ENCODE measurements at regions not wholly inside any gene's neighbourhood (a gene's known extent, or its start where the extent isn't known, plus 50 kb on each side); places are given as distances from the start of the nearest gene placed in this dataset.

DNA sequence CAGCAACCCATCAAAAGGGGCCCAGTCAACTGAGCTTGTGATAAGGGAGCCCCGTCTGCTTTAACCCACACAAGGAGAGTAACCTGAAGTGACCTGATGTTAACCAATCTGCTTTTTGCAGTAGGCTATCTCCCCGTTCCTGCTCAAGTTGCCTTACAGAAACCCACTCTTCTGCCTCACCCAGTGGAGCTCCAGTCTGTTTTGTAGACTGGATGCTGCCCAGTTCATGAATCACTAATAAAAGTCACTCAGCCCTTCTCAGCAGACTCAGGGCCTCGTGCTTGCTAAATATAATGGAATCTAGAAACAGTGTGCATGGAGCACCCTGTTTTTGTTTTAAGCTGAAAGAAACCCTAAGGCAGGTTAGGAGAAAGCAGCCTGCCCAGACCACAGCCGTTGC is 312.3 kb downstream of the FBXW7 start:
- TF ChIP-seq ZC3H10 (CRISPR knock-in tag; IDR thresholded peaks at IDR 0.05) (no peak), GLIS3 (CRISPR knock-in tag; IDR thresholded peaks at IDR 0.05) (no peak), BACH2 (CRISPR knock-in tag; IDR thresholded peaks at IDR 0.05; ENCODE audit: borderline replicate concordance) (no peak), RARB (CRISPR knock-in tag; IDR thresholded peaks at IDR 0.05) (no peak), ZNF70 (CRISPR knock-in tag; IDR thresholded peaks at IDR 0.05) (no peak), CREB5 (CRISPR knock-in tag; IDR thresholded peaks at IDR 0.05; ENCODE audit: low read depth) (no peak), TSHZ2 (CRISPR knock-in tag; IDR thresholded peaks at IDR 0.05) (no peak), ISL1 (CRISPR knock-in tag; IDR thresholded peaks at IDR 0.05) (no peak), ZFP30 (CRISPR knock-in tag; IDR thresholded peaks at IDR 0.05) (no peak), ARNTL (CRISPR knock-in tag; IDR thresholded peaks at IDR 0.05; ENCODE audit: borderline replicate concordance, low read depth) (no peak), CSDC2 (CRISPR knock-in tag; IDR thresholded peaks at IDR 0.05) (no peak), OSR1 (CRISPR knock-in tag; IDR thresholded peaks at IDR 0.05) (no peak)
- TF ChIP-seq, protein P1, sequence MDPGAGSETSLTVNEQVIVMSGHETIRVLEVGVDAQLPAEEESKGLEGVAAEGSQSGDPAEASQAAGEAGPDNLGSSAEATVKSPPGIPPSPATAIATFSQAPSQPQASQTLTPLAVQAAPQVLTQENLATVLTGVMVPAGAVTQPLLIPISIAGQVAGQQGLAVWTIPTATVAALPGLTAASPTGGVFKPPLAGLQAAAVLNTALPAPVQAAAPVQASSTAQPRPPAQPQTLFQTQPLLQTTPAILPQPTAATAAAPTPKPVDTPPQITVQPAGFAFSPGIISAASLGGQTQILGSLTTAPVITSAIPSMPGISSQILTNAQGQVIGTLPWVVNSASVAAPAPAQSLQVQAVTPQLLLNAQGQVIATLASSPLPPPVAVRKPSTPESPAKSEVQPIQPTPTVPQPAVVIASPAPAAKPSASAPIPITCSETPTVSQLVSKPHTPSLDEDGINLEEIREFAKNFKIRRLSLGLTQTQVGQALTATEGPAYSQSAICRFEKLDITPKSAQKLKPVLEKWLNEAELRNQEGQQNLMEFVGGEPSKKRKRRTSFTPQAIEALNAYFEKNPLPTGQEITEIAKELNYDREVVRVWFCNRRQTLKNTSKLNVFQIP (CRISPR knock-in tag; IDR thresholded peaks at IDR 0.05; ENCODE audit: borderline replicate concordance, low read depth): no peak
- TF ChIP-seq, protein P2, sequence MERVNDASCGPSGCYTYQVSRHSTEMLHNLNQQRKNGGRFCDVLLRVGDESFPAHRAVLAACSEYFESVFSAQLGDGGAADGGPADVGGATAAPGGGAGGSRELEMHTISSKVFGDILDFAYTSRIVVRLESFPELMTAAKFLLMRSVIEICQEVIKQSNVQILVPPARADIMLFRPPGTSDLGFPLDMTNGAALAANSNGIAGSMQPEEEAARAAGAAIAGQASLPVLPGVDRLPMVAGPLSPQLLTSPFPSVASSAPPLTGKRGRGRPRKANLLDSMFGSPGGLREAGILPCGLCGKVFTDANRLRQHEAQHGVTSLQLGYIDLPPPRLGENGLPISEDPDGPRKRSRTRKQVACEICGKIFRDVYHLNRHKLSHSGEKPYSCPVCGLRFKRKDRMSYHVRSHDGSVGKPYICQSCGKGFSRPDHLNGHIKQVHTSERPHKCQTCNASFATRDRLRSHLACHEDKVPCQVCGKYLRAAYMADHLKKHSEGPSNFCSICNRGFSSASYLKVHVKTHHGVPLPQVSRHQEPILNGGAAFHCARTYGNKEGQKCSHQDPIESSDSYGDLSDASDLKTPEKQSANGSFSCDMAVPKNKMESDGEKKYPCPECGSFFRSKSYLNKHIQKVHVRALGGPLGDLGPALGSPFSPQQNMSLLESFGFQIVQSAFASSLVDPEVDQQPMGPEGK (CRISPR knock-in tag; IDR thresholded peaks at IDR 0.05; ENCODE audit: borderline replicate concordance): no peak
- no peak for ATAC-seq

DNA sequence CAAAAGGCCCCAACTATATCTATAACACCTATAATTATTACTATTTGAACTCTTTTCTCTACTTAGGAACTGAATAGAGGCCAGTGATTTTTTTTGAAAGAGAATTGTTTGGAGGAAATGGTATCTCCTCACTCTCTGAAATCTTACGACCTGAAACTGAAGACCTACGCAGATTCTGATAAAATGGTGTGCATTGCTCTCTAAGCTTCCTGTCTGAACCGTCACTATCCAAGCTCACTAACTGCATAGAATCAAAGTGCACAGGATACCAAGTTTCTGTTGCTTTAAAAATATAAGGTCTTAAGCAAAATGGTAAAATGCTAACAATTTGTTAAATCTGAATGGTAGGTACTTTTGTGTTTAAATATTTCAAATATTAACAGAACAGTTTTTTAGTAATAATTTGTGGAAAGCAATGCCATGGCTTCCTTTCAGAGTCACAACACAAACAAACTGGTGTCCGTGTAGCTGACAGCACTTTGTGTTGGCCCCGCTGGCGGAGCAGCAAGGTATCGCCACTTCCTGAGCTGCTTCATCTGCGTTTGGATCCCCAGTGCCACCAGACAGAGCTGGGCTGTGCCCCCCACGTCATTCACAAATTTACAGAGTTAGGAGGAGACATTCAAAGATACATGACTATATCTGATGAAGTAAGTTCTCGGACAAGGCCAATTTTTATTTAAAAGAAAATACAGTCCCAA is 313.9 kb downstream of the FBXW7 start:
- no peak for ATAC-seq

GRCh38 chr4:152220201-152220666 is 315.7 kb downstream of the FBXW7 start:
- TF ChIP-seq CSRNP3 (CRISPR knock-in tag; IDR thresholded peaks at IDR 0.05) (no peak), ESRRG (CRISPR knock-in tag; IDR thresholded peaks at IDR 0.05) (no peak), ISL1 (CRISPR knock-in tag; IDR thresholded peaks at IDR 0.05) (no peak)
- no peak for ATAC-seq

More for the DNA sequence above, 313.9 kb downstream of the FBXW7 start:
- TF ChIP-seq GLIS3 (CRISPR knock-in tag; IDR thresholded peaks at IDR 0.05) (no peak), SNAI2 (CRISPR knock-in tag; IDR thresholded peaks at IDR 0.05) (no peak)

- no peak for TF ChIP-seq BACH2 (CRISPR knock-in tag; IDR thresholded peaks at IDR 0.05; ENCODE audit: borderline replicate concordance)
- no peak for TF ChIP-seq ZNF8 (CRISPR knock-in tag; IDR thresholded peaks at IDR 0.05)
- TF ChIP-seq ISL1 (CRISPR knock-in tag; IDR thresholded peaks at IDR 0.05): no peak
- TF ChIP-seq CSRNP3 (CRISPR knock-in tag; IDR thresholded peaks at IDR 0.05): no peak
- TF ChIP-seq CREB5 (CRISPR knock-in tag; IDR thresholded peaks at IDR 0.05; ENCODE audit: low read depth): no peak
- TF ChIP-seq ZNF70 (CRISPR knock-in tag; IDR thresholded peaks at IDR 0.05): no peak
- TF ChIP-seq OSR1 (CRISPR knock-in tag; IDR thresholded peaks at IDR 0.05): no peak
- no peak for TF ChIP-seq TOX (CRISPR knock-in tag; IDR thresholded peaks at IDR 0.05; ENCODE audit: borderline replicate concordance)
- no peak for TF ChIP-seq ZFP30 (CRISPR knock-in tag; IDR thresholded peaks at IDR 0.05)
- TF ChIP-seq ZFP3 (CRISPR knock-in tag; IDR thresholded peaks at IDR 0.05): no peak
- ATAC-seq: no peak
Observed at GRCh38 chr4:152218576-152218975, 317.3 kb downstream of the FBXW7 start.
